Stimulated activated CD8-positive, alpha-beta memory T cell treated with anti-CD3 and anti-CD28 coated beads, Interleukin-2, amount 100 ng/mL, for 1 hour (primary cell): ENCODE measurements at regions not wholly inside any gene's neighbourhood (a gene's known extent, or its start where the extent isn't known, plus 50 kb on each side); places are given as distances from the start of the nearest gene placed in this dataset.

Source experiments
- DNase-seq, 2 donors: peaks; one replicate each; pipeline ENCODE4 v3.0.0-alpha.2; 2020; ENCODE audit warnings: low read depth in 2 of 2

DNA sequence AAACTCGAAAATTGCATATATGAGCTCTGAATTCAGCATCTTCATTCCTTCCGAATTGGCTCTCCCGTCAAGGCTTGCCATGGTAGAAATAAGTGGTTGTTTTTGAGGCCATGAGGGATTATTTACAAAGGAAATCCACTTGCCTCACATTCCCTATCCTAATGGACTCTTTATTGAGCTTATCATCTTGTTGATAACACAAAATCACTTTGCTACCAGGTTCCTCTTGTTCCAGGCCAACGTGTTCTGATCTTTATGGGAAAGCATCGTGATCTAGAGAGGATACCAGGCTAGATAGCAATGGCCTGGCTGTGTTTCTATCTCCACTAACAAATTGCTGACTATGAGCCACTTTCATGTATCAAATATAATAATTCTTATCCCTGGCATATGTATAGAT is 811.7 kb downstream of the TLR4 start:
- DNase-seq = no peak

DNA sequence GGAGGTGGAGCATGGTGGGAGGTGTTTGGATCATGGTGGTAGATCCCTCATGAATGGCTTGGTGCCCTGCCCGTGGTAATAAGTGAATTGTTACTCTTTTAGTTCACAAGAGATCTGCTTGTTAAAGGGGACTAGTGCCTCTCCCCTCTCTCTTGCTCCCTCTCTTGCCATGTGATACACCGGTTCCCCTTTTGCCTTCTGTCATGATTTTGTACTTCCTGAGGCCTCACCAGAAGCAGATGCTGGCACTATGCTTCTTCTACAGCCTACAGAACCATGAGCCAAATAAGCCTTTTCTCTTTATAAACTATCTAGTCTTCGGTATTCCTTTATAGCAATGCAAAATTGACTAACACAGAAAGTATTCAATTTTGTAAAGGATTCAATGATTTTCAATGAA is 817.1 kb downstream of the TLR4 start:
- no peak for DNase-seq

DNA sequence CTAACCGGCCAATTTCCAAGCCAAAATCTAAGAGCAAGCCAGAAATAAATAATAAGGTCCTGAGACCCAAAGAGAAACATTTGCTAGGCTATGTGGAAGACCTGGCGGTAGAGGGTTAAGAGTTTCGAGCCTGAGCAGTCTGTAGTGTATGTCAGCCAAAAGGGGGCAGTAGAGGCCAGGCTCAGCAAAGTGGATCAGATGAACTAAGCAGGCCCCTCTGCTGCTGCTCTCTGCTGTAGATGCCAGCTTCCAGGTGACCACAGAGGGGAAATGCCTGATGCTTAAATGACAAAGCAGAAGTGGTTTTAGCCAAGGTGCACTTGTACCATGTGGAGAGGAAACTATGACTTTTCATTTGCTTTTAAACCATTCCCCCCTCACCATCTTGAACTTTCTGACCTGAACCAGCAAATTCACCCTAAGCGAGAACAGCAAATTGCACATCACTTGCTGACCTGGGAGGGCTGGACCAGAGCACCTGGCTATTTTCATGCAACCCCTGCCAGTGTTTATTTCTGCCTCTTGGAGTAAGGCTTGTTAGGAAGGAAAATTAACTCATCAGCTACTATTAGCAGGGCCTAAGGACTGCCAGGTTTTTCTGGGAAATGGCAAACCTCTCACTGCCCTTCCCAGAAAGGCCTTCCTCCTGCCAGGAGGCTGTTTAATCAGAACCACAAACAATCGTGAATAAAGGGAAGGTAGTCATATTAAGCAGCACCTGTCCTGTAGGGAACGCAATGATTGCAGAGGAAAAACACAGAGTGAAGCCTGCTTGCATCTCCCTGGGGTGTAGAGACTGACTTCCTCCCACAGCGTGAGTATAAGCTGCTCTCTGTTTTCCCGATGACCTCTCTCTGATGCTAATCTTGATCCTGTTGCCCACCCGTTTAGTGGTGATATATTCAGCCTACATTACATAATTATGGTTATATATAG is 818.2 kb downstream of the TLR4 start:
- no peak for DNase-seq

DNA sequence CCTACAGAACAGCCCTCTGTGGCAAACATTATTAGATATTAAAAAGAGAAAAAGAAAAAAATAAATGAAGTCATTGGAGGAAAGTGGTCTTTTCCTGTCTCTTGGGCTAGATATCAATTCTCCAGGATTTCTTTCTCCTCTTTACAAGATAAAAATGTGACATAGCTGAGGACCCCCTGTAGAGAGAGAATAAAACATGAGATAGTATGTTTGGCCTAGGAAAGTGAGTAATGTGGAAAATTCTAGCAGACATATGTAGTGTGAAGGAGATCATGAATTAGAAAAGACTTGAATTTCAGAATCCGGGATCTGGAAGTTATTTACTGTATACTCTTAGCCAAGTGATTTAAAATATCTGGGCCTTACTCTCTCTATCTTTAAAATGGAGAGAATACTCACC is 823.1 kb downstream of the TLR4 start:
- no peak for DNase-seq

DNA sequence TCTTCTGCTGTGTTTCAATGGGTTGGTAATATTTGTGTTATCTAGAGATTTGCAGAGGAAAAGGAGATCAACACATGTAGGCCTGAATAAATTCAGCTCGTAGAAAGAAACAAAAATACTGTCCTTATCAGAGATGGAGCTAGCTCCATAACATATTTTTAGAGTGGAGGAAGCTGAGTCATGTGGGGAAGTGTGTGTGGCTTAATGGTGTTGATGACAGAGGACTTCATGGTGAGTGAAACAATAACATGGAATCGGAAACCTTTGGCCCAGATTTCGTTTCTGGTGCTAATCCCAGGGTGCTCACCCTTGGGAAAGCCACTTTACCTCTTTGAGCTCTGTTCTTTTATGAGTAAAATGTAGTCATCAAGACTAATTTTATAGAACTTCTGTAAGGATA is 825.0 kb downstream of the TLR4 start:
- DNase-seq = no peak

DNA sequence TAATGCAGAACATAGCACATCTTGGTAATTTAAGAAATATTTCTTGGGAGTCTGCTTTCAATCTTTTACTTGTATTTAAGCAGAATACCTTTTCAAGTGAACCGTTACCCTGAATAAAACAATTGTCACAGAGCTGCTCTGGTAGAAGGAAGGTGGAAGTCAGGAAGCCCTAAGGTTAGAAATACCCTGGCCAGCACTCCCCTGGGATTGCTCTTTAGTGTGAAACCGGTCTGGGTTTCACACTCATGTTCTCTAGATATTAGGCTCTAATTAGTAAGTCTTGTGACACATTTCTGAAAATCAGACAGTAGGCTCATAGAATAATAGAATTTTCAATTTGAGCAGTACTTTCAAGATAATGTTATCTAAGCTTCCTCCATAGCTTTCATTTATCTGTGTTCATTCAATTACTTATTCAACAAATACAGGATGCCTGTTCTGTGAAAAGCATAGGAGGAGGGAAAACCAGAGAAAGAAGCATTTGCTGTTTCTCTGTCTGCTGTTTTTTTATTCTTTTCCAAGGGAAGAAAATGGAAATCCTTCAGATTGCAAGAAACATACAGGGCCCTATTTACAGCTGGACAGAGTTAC is 825.5 kb downstream of the TLR4 start:
- no peak for DNase-seq

DNA sequence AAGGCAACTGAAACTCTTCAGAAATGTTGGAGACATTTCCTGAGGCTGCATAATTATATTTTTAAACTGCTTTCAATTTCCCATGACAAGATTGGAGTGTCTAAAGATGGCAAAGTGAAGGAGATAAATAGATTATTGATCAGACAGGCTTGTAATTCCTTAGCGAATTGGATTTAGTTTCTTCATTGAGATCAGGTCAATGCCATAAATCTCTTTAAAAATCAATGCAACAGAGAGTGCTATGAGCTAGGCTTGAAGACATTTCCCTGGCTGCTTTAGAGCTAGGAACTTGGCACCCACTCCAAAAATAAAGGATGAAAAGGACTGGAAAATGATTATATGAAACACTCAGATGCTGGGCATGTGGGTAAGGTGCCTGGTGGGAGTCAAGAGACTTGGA is 828.4 kb downstream of the TLR4 start:
- DNase-seq = no peak

DNA sequence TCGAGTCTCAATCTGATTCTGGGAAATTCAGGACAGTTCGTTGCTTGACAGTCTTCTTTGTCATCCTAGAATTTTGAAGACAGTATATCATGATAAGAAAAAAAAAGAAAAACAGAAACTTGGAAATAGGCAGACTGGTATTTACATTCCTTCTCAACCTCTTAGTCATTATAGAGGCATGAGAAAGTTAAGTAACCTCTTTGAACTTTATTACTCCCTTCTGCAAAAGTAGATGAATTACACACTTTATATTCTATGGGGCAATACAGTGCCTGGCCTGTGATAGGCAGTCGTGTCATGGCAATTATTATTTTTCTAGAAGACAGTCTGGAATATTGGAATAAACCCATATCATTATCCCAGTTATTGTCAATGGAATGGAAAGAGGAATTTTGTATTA is 828.9 kb downstream of the TLR4 start:
- no peak for DNase-seq

DNA sequence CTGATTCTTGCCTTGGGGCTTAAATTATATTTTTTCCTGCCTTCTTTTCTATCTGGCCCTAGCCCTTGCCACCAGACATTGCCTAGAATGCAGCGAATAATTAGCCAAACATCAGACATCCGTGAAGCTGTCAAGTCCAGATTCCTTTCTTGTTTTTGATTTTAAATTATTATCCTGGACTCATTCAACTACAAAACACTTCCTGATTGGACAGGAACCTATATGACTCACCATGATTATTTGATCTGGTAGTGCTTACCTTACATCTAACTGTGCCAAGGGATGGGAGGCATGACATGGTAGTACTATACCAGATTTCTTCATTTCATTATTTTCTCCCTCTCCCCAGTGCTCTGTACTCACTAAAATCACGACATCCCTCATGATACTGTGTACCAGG is 829.6 kb downstream of the TLR4 start:
- no peak for DNase-seq

DNA sequence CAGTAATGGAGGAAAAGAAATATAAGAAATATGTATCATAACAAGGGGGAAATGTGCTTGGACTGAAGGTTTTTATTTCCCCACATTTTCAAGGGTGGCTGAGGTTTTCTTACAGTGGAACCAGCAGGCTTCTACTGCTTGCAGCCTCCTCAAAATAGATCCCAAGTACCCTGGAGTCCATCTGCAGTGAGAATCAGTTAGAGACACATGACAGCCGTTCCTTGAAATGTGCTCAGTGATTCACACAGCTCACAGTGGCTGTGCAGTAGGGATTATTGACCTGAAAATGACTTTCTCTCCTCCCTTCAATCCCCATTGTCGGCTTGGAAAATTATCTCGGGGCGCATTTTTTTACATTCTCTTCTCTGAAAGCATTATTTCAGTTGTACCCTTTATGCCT is 832.0 kb downstream of the TLR4 start:
- no peak for DNase-seq

DNA sequence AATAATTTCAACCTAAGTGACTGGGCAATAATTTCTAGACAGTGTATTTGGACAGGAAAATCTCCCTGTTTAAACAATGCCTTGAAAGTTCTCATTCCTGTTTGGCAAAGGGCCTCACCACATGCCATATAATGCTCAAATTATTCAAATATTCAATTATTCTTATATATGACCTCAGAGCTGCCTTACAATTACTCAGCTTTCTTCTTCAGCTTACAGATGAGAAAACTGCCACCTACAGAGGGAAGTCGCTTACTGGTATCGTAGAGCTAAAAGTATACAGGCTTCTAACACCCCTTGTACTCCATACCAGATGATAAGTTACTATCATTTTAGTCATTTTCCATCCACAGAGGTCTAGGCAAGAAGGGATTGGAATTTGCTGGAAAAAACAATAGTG is 830.3 kb downstream of the BRINP1 start:
- DNase-seq = no peak

DNA sequence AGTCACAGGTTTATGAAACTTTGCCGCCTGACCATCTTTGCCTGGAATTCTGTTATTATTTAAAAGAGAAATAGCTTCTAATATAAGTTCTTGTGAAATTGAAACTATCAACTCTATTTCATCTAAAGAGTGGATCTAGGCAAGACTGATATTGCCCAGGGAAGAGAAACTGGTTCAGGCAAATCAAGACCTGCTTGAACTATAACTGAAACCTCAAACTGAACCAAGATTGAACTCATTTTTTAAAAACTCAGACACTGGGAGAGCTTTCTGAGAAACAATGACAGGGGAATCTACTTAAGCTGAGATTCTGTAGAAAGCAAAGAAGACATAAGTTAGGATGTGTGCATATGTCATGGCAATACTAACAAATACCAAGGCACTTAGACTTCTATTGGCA is 815.8 kb downstream of the BRINP1 start:
- no peak for DNase-seq

DNA sequence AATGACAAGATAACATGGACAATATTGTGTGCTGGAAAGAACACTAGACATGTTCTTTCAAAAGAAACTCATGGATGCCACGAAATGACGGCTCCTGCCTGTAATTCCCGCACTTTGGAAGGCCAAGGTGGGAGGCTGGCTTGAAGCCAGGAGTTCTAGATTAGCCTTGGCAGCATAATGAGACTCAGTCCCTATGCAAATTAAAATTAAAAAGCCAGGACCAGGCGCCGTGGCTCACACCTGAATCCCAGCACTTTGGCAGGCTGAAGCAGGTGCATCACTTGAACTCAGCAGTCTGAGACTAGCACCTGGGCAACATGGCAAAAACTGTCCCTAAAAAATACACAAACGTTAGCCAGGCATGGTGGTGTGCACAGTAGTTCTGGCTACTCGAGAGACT is 814.2 kb downstream of the BRINP1 start:
- no peak for DNase-seq

DNA sequence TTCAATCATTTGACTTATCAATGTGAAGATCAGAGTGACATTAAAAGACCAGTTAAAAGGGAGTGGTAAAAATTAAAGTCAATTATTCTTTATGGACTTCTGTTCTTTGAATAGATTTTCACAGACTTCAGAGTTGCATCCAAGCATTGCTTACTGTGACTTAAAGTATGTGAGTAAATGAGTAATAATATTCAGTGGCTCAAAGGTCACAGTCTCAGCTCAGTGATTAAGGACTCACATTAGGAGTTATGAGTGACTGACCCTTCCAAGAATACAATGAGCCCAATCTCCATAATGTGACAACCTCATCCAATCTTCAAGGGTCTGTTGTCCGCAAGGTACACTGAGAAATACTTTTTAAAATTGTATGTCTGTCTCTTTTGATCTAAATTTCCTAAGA is 811.2 kb downstream of the BRINP1 start:
- no peak for DNase-seq

DNA sequence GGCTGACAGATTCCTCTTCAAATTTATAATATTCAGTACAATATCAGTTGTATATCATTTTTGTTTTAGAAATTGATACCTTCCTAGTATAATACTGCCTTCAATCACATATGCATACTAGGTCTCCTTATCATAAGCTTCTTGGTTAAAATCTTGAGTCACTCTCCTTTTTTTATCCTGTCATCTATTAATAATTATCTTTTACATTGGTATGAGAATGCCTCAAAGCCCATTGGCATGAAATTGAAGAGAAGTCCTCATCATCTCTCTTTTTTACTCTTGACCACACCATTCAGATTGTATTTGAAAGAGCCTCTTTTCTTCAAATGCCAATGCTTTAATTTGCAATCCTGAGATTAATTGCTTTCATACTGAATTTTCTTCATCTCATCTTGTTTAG is 810.3 kb downstream of the BRINP1 start:
- no peak for DNase-seq

DNA sequence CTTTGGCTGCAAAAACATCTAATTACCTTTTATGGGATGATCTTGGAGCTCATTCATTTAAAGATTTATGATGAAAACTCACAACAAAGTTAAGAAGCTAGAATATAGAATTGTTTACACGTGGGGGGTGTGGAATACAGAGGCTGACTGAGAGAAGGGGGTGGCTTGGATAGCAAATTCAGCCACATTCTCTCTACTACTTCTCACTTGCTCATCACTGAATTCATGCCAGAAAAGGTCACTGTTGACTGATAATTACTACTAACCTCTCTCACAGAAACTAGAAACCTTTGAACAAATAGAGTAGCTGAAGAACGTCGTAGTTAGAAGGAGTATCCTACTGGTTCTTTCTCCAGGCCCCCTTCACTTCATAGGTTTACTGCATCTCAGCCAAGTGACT is 808.2 kb downstream of the BRINP1 start:
- no peak for DNase-seq

DNA sequence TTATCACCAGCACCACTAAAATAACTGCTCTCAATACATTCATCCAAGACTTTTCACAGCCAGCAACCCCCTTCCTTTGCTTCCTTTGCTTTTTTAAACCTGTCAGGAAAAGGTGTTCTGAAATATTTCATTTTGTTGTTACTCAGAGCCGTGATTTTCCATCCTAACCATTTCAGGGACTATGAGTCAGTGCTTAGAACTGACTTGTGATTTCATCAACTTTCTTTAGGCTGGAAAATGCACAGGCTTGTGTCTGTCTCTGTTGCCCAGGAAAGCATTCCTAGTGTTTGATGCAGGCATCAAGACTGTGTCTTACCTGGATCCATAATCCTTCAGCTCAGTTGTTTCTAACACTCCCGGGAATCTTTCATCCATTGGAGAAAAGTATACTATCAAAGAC is 805.6 kb downstream of the BRINP1 start:
- DNase-seq = no peak

DNA sequence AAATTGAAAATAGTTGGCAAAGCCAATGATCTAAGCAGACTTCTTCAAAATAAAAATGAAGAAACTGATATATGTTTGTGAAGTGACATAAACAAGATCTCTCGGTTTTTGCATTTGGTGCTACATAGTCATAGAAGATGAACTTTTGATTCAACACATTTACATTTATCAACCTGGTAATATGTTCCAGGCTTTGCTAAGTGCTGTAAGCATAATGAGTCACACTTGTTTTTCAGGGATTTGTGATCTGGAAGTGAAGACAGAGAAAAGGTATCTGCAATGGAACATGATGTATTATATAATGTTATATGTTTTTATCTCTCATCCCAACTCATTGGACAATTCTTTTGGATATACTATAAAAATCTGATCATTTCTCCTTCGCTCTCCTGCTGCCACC is 801.4 kb downstream of the BRINP1 start:
- DNase-seq = no peak

DNA sequence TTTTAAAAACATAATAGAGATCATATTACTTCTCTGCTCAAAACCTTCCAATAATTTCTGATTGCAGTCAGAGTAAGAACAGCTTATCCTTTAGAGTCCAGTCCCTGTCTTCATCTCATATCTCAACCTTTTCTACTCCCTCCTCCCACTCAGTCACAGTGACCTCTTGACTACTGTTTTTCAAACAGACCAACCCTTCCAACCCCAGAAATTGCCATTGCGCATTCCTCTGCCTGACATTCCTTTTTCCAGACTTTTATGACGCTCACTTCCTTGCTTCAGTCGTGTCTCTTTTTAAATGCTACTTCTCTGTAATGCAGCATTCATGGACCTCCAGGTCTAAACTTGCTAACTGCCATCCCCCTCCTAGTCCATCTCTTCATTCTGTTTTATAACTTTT is 800.5 kb downstream of the BRINP1 start:
- DNase-seq = no peak

DNA sequence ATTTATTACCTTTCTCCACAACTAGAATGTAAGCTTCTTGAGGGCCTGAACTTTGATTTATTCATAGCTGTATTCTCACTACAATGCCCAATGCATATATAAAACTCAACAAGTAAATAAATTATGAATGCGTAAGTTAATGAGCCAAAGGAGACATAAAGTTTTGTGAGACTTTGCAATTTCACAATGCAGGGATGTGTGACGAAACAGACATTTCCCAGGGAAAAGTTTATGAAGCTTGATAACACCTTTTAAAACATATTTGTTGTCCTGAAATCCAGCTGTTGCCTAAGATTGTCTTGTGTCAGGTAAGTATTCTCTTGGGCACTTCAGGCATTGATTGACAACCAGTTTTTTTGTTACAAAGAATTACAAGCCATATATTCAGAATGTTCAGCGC is 800.1 kb downstream of the BRINP1 start:
- DNase-seq = no peak

DNA sequence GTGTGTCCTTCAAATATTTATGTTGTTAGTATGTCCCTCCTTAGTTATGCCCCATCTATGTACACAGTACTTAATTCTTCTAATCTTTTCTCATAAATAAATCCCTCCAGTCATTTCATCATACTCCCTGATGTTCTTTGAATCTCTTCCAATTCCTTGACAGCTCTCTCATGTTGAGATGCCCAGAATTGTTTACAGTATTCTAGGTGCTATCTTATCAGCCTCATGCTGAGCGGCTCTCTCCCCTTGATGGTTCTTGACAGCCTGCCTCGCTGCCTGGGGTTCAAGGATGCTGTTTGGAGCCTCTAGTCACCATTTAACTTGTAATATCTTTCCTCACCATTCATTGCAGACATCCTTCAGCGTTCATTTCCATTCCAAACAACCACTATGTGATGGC is 799.2 kb downstream of the BRINP1 start:
- no peak for DNase-seq

DNA sequence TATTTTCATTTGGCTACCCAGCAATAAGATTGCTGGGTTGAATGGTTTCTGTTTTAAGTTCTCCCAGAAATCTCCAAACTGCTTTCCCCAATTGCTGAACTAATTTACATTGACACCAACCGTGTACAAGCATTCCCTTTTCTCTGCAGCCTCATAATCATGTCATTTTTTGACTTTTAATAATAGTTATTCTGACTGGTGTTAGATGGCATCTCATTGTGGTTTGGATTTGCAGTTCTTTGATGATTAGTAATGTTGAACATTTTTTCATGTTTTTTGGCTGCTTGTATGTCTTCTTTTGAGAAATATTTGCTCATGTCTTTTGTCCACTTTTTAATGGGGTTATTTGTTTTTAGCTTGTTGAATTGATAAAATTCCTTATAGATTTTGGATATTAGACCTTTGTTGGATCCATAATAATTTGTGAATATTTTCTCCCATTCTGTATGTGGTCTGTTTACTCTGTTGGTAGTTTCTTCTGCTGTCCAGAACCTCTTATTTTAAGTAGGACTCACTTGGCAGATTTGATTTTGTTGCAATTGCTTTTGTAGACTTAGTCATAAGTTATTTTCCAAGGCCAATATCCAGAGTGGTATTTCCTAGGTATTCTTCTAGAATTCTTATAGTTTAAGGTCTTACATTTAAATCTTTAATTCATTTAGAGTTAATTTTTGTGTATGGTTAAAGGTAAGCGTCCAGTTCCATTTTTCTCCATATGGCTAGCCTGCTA is 793.7 kb downstream of the BRINP1 start:
- DNase-seq = no peak

DNA sequence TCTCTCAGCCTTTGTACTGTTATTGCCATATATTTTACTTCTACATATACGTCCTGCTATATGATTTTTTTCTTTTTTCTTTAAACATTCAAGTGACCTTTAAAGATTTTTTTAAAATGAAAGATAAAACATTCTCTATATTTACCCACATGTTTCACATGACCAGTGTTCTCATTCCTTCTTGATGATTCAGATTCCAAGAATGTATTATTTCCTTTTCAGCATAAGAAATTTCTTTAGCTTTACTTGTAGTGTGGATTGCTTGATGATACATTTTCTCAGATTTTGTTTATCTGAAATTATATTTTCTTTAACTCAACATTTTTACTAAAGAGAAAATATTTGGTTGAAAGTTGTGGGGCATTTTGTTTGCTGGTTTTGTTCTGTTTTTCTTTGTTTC is 792.1 kb downstream of the BRINP1 start:
- DNase-seq = no peak
